ENCODE measurements at regions not wholly inside any gene's neighbourhood (a gene's known extent, or its start where the extent isn't known, plus 50 kb on each side); places are given as distances from the start of the nearest gene placed in this dataset.
"Not testable (repeated sequence)": the region's sequence is repeated elsewhere in the genome, so short reads cannot be mapped to it uniquely, and the experiment has no call there.

- no peak for DNase-seq (ENCODE audit: low spot score)
Measured at GRCh38 chr3:193046371-193046770, 128.7 kb upstream of the MB21D2 start.

GRCh38 chr3:193047461-193047860 is 129.8 kb upstream of the MB21D2 start:
- not testable (repeated sequence) for DNase-seq (ENCODE audit: low spot score)

GRCh38 chr3:193048127-193048526 is 130.5 kb upstream of the MB21D2 start:
- no peak for DNase-seq (ENCODE audit: low spot score)

GRCh38 chr3:193049935-193050334 is 132.3 kb upstream of the MB21D2 start:
- DNase-seq (ENCODE audit: low spot score), result no peak

GRCh38 chr3:193051314-193051713 is 133.7 kb upstream of the MB21D2 start:
- DNase-seq (ENCODE audit: low spot score), result no peak

- DNase-seq (ENCODE audit: low spot score), result peak; percentile 34
Measured at GRCh38 chr3:193052354-193053045, 134.8 kb upstream of the MB21D2 start.

GRCh38 chr3:193053046-193053435 is 135.4 kb upstream of the MB21D2 start:
- no peak for DNase-seq (ENCODE audit: low spot score)

- DNase-seq (ENCODE audit: low spot score), result no peak
Measured at GRCh38 chr3:193055352-193055751, 137.7 kb upstream of the MB21D2 start.

- no peak for DNase-seq (ENCODE audit: low spot score)
Measured at GRCh38 chr3:193057616-193058015, 140.0 kb upstream of the MB21D2 start.

- no peak for DNase-seq (ENCODE audit: low spot score)
Measured at GRCh38 chr3:193060748-193061546, 143.3 kb upstream of the MB21D2 start.

GRCh38 chr3:193068365-193068764 is 150.7 kb upstream of the MB21D2 start:
- DNase-seq (ENCODE audit: low spot score), result no peak

- DNase-seq (ENCODE audit: low spot score), result not testable (repeated sequence)
Measured at GRCh38 chr3:193069732-193070131, 152.1 kb upstream of the MB21D2 start.

GRCh38 chr3:193078996-193079753 is 161.5 kb upstream of the MB21D2 start:
- no peak for DNase-seq (ENCODE audit: low spot score)

- DNase-seq (ENCODE audit: low spot score), result no peak
Measured at GRCh38 chr3:193080821-193081365, 160.1 kb upstream of the PLAAT1 start.

- DNase-seq (ENCODE audit: low spot score), result no peak
Measured at GRCh38 chr3:193085655-193086054, 155.4 kb upstream of the PLAAT1 start.

GRCh38 chr3:193086681-193087080 is 154.3 kb upstream of the PLAAT1 start:
- no peak for DNase-seq (ENCODE audit: low spot score)

- no peak for DNase-seq (ENCODE audit: low spot score)
Measured at GRCh38 chr3:193087336-193087735, 153.7 kb upstream of the PLAAT1 start.

GRCh38 chr3:193095366-193095765 is 145.7 kb upstream of the PLAAT1 start:
- no peak for DNase-seq (ENCODE audit: low spot score)

- no peak for DNase-seq (ENCODE audit: low spot score)
Measured at GRCh38 chr3:193096076-193096475, 144.9 kb upstream of the PLAAT1 start.

- DNase-seq (ENCODE audit: low spot score), result no peak
Measured at GRCh38 chr3:193114431-193115340, 126.3 kb upstream of the PLAAT1 start.

- DNase-seq (ENCODE audit: low spot score), result no peak
Measured at GRCh38 chr3:193116871-193117270, 124.2 kb upstream of the PLAAT1 start.

Measured in mucosa of gallbladder (tissue), 1 donor.